Left lobe of liver (tissue), 2 donors: ENCODE measurements at regions not wholly inside any gene's neighbourhood (a gene's known extent, or its start where the extent isn't known, plus 50 kb on each side); places are given as distances from the start of the nearest gene placed in this dataset.

Experiments used
- ATAC-seq: fragments of 200-7000 bp; cut with Tn5 transposase; one replicate; pipeline ENCODE4 v1.9.1; 2020; ENCODE audit warnings: mild to moderate bottlenecking, moderate library complexity
- DNase-seq: peaks from one replicate; pipeline ENCODE4 v3.0.0-alpha.2; 2020; ENCODE audit warnings: low spot score
- donor health status: DM: no; HTN: no; CAD: no; lungs with moderate emphysema.
- donor health status: DM: no; HTN: yes; CAD: no.

- ATAC-seq (no peak), DNase-seq (no peak)
Measured at GRCh38 chr1:104923075-104923474, 1173.4 kb downstream of the AMY1C start.

GRCh38 chr1:104929280-104929679, 1179.6 kb downstream of the AMY1C start:
- ATAC-seq (no peak), DNase-seq (no peak)

- ATAC-seq (no peak), DNase-seq (no peak)
Measured at GRCh38 chr1:104932030-104932915, 1182.6 kb downstream of the AMY1C start.

GRCh38 chr1:104932949-104933679, 1183.4 kb downstream of the AMY1C start:
- DNase-seq (no peak), ATAC-seq (no peak)

GRCh38 chr1:104933846-104934245, 1184.1 kb downstream of the AMY1C start:
- ATAC-seq (no peak), DNase-seq (no peak)

- ATAC-seq (no peak), DNase-seq (no peak)
Measured at GRCh38 chr1:104945406-104945805, 1195.7 kb downstream of the AMY1C start.

GRCh38 chr1:104946558-104947210, 1197.0 kb downstream of the AMY1C start:
- no peak for ATAC-seq
- no peak for DNase-seq

- no peak for ATAC-seq
Measured at GRCh38 chr1:104953555-104953954, 1203.9 kb downstream of the AMY1C start.

GRCh38 chr1:104973516-104973915, 1223.8 kb downstream of the AMY1C start:
- no peak for DNase-seq
- ATAC-seq = no peak

More at GRCh38 chr1:104953555-104953954, 1203.9 kb downstream of the AMY1C start:
- no peak for DNase-seq

- ATAC-seq (no peak), DNase-seq (no peak)
Measured at GRCh38 chr1:104979651-104980050, 1230.0 kb downstream of the AMY1C start.

GRCh38 chr1:104987210-104987609, 1237.5 kb downstream of the AMY1C start:
- DNase-seq = no peak
- no peak for ATAC-seq

GRCh38 chr1:104989012-104989411, 1239.3 kb downstream of the AMY1C start:
- no peak for ATAC-seq
- no peak for DNase-seq

- no peak for DNase-seq
- no peak for ATAC-seq
Measured at GRCh38 chr1:104991702-104992101, 1242.0 kb downstream of the AMY1C start.

- ATAC-seq (no peak), DNase-seq (no peak)
Measured at GRCh38 chr1:105000793-105001192, 1251.1 kb downstream of the AMY1C start.

GRCh38 chr1:105004515-105004914, 1254.8 kb downstream of the AMY1C start:
- DNase-seq (no peak), ATAC-seq (no peak)

- no peak for ATAC-seq
- DNase-seq = no peak
Measured at GRCh38 chr1:105005594-105006195, 1256.0 kb downstream of the AMY1C start.

- ATAC-seq (no peak), DNase-seq (no peak)
Measured at GRCh38 chr1:105017587-105017986, 1267.9 kb downstream of the AMY1C start.

GRCh38 chr1:105023719-105024118, 1274.0 kb downstream of the AMY1C start:
- ATAC-seq (no peak), DNase-seq (no peak)

GRCh38 chr1:105027838-105028471, 1278.3 kb downstream of the AMY1C start:
- DNase-seq = no peak
- no peak for ATAC-seq

- DNase-seq = no peak
- ATAC-seq = no peak
Measured at GRCh38 chr1:105072446-105072845, 1322.7 kb downstream of the AMY1C start.

GRCh38 chr1:105072850-105073249, 1323.2 kb downstream of the AMY1C start:
- ATAC-seq (no peak), DNase-seq (no peak)
